ENCODE measurements at regions not wholly inside any gene's neighbourhood (a gene's known extent, or its start where the extent isn't known, plus 50 kb on each side); places are given as distances from the start of the nearest gene placed in this dataset.
"Not testable (repeated sequence)": the region's sequence is repeated elsewhere in the genome, so short reads cannot be mapped to it uniquely, and the experiment has no call there.

GRCh38 chr2:175844169-175844568 lies 157.9 kb downstream of the LNPK start:
- no peak for DNase-seq
- no peaks in the 10 kb centered on the region for H3K36me3 Mint-ChIP-seq (ENCODE audit: insufficient read depth in 2 of 2)

GRCh38 chr2:175843625-175844024 lies 158.4 kb downstream of the LNPK start:
- no peaks in the 10 kb centered on the region for H3K36me3 Mint-ChIP-seq (ENCODE audit: insufficient read depth in 2 of 2)
- no peaks in the 10 kb centered on the region for H3K4me1 Mint-ChIP-seq (ENCODE audit: low read depth)
- H3K4me3 Mint-ChIP-seq, result no peak overlapping the region
- H3K27ac Mint-ChIP-seq, result no peak overlapping the region
- DNase-seq (no peak), ATAC-seq (replicated peaks in 1 of 2) (no peak)
- H3K9me3 Mint-ChIP-seq, result no peaks in the 10 kb centered on the region
- peaks cover 21% of the 10 kb centered on the region for H3K27me3 Mint-ChIP-seq (ENCODE audit: low read depth)

More at GRCh38 chr2:175844169-175844568, 157.9 kb downstream of the LNPK start:
- Mint-ChIP-seq H3K9me3 (no peaks in the 10 kb centered on the region), H3K4me1 (ENCODE audit: low read depth) (no peaks in the 10 kb centered on the region), H3K4me3 (no peak overlapping the region), H3K27ac (no peak overlapping the region), H3K27me3 (ENCODE audit: low read depth) (peaks cover 21% of the 10 kb centered on the region)
- ATAC-seq (replicated peaks in 1 of 2), result no peak

- DNase-seq (no peak), ATAC-seq (replicated peaks in 1 of 2) (no peak)
- Mint-ChIP-seq H3K9me3 (no peaks in the 10 kb centered on the region), H3K27me3 (ENCODE audit: low read depth) (peaks cover 21% of the 10 kb centered on the region), H3K4me1 (ENCODE audit: low read depth) (no peaks in the 10 kb centered on the region), H3K4me3 (no peak overlapping the region), H3K36me3 (ENCODE audit: insufficient read depth in 2 of 2) (no peaks in the 10 kb centered on the region), H3K27ac (no peak overlapping the region)
Observed at GRCh38 chr2:175842996-175843395, 159.1 kb downstream of the LNPK start.

- not testable (repeated sequence) for H3K4me3 Mint-ChIP-seq; DNase-seq; ATAC-seq (replicated peaks in 1 of 2); H3K36me3 Mint-ChIP-seq (ENCODE audit: insufficient read depth in 2 of 2); H3K27ac Mint-ChIP-seq; H3K4me1 Mint-ChIP-seq (ENCODE audit: low read depth); H3K9me3 Mint-ChIP-seq
- peaks cover 28% of the 10 kb centered on the region for H3K27me3 Mint-ChIP-seq (ENCODE audit: low read depth)
Observed at GRCh38 chr2:175840765-175841164, 161.3 kb downstream of the LNPK start.

- Mint-ChIP-seq H3K9me3 (no peaks in the 10 kb centered on the region), H3K36me3 (ENCODE audit: insufficient read depth in 2 of 2) (no peaks in the 10 kb centered on the region), H3K4me1 (ENCODE audit: low read depth) (no peaks in the 10 kb centered on the region), H3K27ac (no peak overlapping the region), H3K4me3 (no peak overlapping the region), H3K27me3 (ENCODE audit: low read depth) (peaks cover 28% of the 10 kb centered on the region)
- DNase-seq (no peak), ATAC-seq (replicated peaks in 1 of 2) (no peak)
Observed at GRCh38 chr2:175840256-175840655, 161.8 kb downstream of the LNPK start.

GRCh38 chr2:175838979-175839378 lies 163.1 kb downstream of the LNPK start:
- Mint-ChIP-seq H3K27ac (no peak overlapping the region), H3K27me3 (ENCODE audit: low read depth) (peaks cover 30% of the 10 kb centered on the region), H3K4me1 (ENCODE audit: low read depth) (no peaks in the 10 kb centered on the region), H3K36me3 (ENCODE audit: insufficient read depth in 2 of 2) (no peaks in the 10 kb centered on the region), H3K4me3 (no peak overlapping the region), H3K9me3 (no peaks in the 10 kb centered on the region)
- ATAC-seq (replicated peaks in 1 of 2) (no peak), DNase-seq (no peak)

GRCh38 chr2:175837046-175837445 lies 165.0 kb downstream of the LNPK start:
- no peak for DNase-seq
- Mint-ChIP-seq H3K4me1 (ENCODE audit: low read depth) (no peaks in the 10 kb centered on the region), H3K9me3 (no peaks in the 10 kb centered on the region), H3K36me3 (ENCODE audit: insufficient read depth in 2 of 2) (no peaks in the 10 kb centered on the region), H3K27ac (no peak overlapping the region), H3K4me3 (no peak overlapping the region), H3K27me3 (ENCODE audit: low read depth) (peaks cover 41% of the 10 kb centered on the region)
- no peak for ATAC-seq (replicated peaks in 1 of 2)

- no peaks in the 10 kb centered on the region for H3K9me3 Mint-ChIP-seq
- no peaks in the 10 kb centered on the region for H3K4me1 Mint-ChIP-seq (ENCODE audit: low read depth)
- H3K27me3 Mint-ChIP-seq (ENCODE audit: low read depth), result peaks cover 34% of the 10 kb centered on the region
- DNase-seq, result no peak
- no peaks in the 10 kb centered on the region for H3K36me3 Mint-ChIP-seq (ENCODE audit: insufficient read depth in 2 of 2)
- H3K4me3 Mint-ChIP-seq, result no peak overlapping the region
- no peak overlapping the region for H3K27ac Mint-ChIP-seq
- ATAC-seq (replicated peaks in 1 of 2), result no peak
Observed at GRCh38 chr2:175836361-175836760, 165.7 kb downstream of the LNPK start.

GRCh38 chr2:175834477-175834876 lies 167.6 kb downstream of the LNPK start:
- H3K36me3 Mint-ChIP-seq (ENCODE audit: insufficient read depth in 2 of 2), result no peaks in the 10 kb centered on the region
- ATAC-seq (replicated peaks in 1 of 2), result no peak
- H3K4me1 Mint-ChIP-seq (ENCODE audit: low read depth), result no peaks in the 10 kb centered on the region
- DNase-seq, result no peak
- peaks cover 27% of the 10 kb centered on the region for H3K27me3 Mint-ChIP-seq (ENCODE audit: low read depth)
- no peak overlapping the region for H3K4me3 Mint-ChIP-seq
- no peaks in the 10 kb centered on the region for H3K9me3 Mint-ChIP-seq
- no peak overlapping the region for H3K27ac Mint-ChIP-seq

- Mint-ChIP-seq H3K9me3 (no peaks in the 10 kb centered on the region), H3K27me3 (ENCODE audit: low read depth) (peaks cover 26% of the 10 kb centered on the region), H3K4me3 (no peak overlapping the region), H3K36me3 (ENCODE audit: insufficient read depth in 2 of 2) (no peaks in the 10 kb centered on the region), H3K27ac (no peak overlapping the region), H3K4me1 (ENCODE audit: low read depth) (no peaks in the 10 kb centered on the region)
- DNase-seq, result no peak
- ATAC-seq (replicated peaks in 1 of 2), result no peak
Observed at GRCh38 chr2:175832866-175833265, 169.2 kb downstream of the LNPK start.

- H3K27ac Mint-ChIP-seq, result no peak overlapping the region
- H3K27me3 Mint-ChIP-seq (ENCODE audit: low read depth), result peaks cover 19% of the 10 kb centered on the region
- no peak overlapping the region for H3K4me3 Mint-ChIP-seq
- H3K9me3 Mint-ChIP-seq, result no peaks in the 10 kb centered on the region
- ATAC-seq (replicated peaks in 1 of 2), result no peak
- no peaks in the 10 kb centered on the region for H3K4me1 Mint-ChIP-seq (ENCODE audit: low read depth)
- DNase-seq, result no peak
- no peaks in the 10 kb centered on the region for H3K36me3 Mint-ChIP-seq (ENCODE audit: insufficient read depth in 2 of 2)
Observed at GRCh38 chr2:175829741-175830140, 172.3 kb downstream of the LNPK start.

GRCh38 chr2:175827856-175828255 lies 174.2 kb downstream of the LNPK start:
- Mint-ChIP-seq H3K27me3 (ENCODE audit: low read depth) (peaks cover 6% of the 10 kb centered on the region), H3K9me3 (no peaks in the 10 kb centered on the region), H3K4me3 (no peak overlapping the region), H3K36me3 (ENCODE audit: insufficient read depth in 2 of 2) (no peaks in the 10 kb centered on the region), H3K4me1 (ENCODE audit: low read depth) (no peaks in the 10 kb centered on the region), H3K27ac (no peak overlapping the region)
- ATAC-seq (replicated peaks in 1 of 2), result no peak
- DNase-seq, result no peak

- H3K4me3 Mint-ChIP-seq, result no peak overlapping the region
- ATAC-seq (replicated peaks in 1 of 2) (no peak), DNase-seq (no peak)
- H3K4me1 Mint-ChIP-seq (ENCODE audit: low read depth), result no peaks in the 10 kb centered on the region
- H3K9me3 Mint-ChIP-seq, result no peaks in the 10 kb centered on the region
- H3K27me3 Mint-ChIP-seq (ENCODE audit: low read depth), result peaks cover 24% of the 10 kb centered on the region
- no peak overlapping the region for H3K27ac Mint-ChIP-seq
- no peaks in the 10 kb centered on the region for H3K36me3 Mint-ChIP-seq (ENCODE audit: insufficient read depth in 2 of 2)
Observed at GRCh38 chr2:175824243-175824642, 177.8 kb downstream of the LNPK start.

GRCh38 chr2:175823707-175824073 lies 178.4 kb downstream of the LNPK start:
- Mint-ChIP-seq H3K36me3 (ENCODE audit: insufficient read depth in 2 of 2) (no peaks in the 10 kb centered on the region), H3K4me3 (no peak overlapping the region), H3K27ac (no peak overlapping the region), H3K4me1 (ENCODE audit: low read depth) (no peaks in the 10 kb centered on the region), H3K27me3 (ENCODE audit: low read depth) (peaks cover 24% of the 10 kb centered on the region), H3K9me3 (no peaks in the 10 kb centered on the region)
- DNase-seq (no peak), ATAC-seq (replicated peaks in 1 of 2) (no peak)

Measured in activated T-cell treated with anti-CD3 and anti-CD28 coated beads, Interleukin-2, amount 50 U/mL, for 72 hours (primary cell).